ENCODE measurements at regions not wholly inside any gene's neighbourhood (a gene's known extent, or its start where the extent isn't known, plus 50 kb on each side); places are given as distances from the start of the nearest gene placed in this dataset.

DNA sequence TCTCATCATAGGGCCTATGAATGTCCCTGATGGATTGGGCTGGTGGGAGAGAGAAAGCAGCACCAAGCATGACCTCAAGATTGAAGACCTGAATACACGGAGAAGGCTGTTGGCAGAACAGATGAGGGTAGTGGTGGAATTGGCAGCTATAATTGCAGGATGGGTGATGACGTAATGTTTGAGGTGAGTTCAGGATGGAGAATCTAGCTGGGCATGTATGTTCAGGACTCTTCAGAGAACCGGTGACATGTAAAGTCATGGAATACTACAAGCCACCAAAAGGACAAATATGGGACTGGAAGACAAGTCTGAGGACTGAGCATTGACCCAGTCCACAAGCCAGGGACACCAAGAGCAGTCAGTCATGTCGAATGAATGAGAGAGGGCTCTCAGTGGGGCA is 999.8 kb upstream of the TMEM132C start:
- CTCF ChIA-PET, result no interaction called here
- DNase-seq (ENCODE audit: low spot score), result no peak
- ATAC-seq, result no peak
- no peak for TF ChIP-seq NR1H2 (CRISPR knock-in tag; IDR thresholded peaks at IDR 0.05)
- TF ChIP-seq, protein P1, sequence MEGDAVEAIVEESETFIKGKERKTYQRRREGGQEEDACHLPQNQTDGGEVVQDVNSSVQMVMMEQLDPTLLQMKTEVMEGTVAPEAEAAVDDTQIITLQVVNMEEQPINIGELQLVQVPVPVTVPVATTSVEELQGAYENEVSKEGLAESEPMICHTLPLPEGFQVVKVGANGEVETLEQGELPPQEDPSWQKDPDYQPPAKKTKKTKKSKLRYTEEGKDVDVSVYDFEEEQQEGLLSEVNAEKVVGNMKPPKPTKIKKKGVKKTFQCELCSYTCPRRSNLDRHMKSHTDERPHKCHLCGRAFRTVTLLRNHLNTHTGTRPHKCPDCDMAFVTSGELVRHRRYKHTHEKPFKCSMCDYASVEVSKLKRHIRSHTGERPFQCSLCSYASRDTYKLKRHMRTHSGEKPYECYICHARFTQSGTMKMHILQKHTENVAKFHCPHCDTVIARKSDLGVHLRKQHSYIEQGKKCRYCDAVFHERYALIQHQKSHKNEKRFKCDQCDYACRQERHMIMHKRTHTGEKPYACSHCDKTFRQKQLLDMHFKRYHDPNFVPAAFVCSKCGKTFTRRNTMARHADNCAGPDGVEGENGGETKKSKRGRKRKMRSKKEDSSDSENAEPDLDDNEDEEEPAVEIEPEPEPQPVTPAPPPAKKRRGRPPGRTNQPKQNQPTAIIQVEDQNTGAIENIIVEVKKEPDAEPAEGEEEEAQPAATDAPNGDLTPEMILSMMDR (IDR thresholded peaks at IDR 0.05), result no peak
- no peak for TF ChIP-seq SMAD3 (CRISPR knock-in tag; IDR thresholded peaks at IDR 0.05; ENCODE audit: borderline replicate concordance)
- no peak for TF ChIP-seq ELF4 (CRISPR knock-in tag; IDR thresholded peaks at IDR 0.05; ENCODE audit: low read depth)
- TF ChIP-seq ZNF219 (CRISPR knock-in tag; IDR thresholded peaks at IDR 0.05; ENCODE audit: borderline replicate concordance), result no peak
- TF ChIP-seq ESRRA (CRISPR knock-in tag; IDR thresholded peaks at IDR 0.05; ENCODE audit: borderline replicate concordance), result no peak
- TF ChIP-seq, protein P2, sequence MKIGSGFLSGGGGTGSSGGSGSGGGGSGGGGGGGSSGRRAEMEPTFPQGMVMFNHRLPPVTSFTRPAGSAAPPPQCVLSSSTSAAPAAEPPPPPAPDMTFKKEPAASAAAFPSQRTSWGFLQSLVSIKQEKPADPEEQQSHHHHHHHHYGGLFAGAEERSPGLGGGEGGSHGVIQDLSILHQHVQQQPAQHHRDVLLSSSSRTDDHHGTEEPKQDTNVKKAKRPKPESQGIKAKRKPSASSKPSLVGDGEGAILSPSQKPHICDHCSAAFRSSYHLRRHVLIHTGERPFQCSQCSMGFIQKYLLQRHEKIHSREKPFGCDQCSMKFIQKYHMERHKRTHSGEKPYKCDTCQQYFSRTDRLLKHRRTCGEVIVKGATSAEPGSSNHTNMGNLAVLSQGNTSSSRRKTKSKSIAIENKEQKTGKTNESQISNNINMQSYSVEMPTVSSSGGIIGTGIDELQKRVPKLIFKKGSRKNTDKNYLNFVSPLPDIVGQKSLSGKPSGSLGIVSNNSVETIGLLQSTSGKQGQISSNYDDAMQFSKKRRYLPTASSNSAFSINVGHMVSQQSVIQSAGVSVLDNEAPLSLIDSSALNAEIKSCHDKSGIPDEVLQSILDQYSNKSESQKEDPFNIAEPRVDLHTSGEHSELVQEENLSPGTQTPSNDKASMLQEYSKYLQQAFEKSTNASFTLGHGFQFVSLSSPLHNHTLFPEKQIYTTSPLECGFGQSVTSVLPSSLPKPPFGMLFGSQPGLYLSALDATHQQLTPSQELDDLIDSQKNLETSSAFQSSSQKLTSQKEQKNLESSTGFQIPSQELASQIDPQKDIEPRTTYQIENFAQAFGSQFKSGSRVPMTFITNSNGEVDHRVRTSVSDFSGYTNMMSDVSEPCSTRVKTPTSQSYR (CRISPR knock-in tag; IDR thresholded peaks at IDR 0.05), result no peak
- no peak for TF ChIP-seq E2F5 (CRISPR knock-in tag; IDR thresholded peaks at IDR 0.05)
- TF ChIP-seq SP1 (CRISPR knock-in tag; conservative IDR thresholded peaks at IDR 0.05), result no peak
- POLR2A ChIA-PET, result no interaction called here
- Mint-ChIP-seq H3K27me3 (ENCODE audit: low read depth) (peaks cover 10% of the 10 kb centered on the region; the same call in 1 of the 2 replicates), H3K4me3 (no peak overlapping the region), H3K9me3 (peaks cover 82% of the 10 kb centered on the region), H3K27ac (no peak overlapping the region), H3K36me3 (peaks cover 73% of the 10 kb centered on the region), H3K4me1 (no peaks in the 10 kb centered on the region)

DNA sequence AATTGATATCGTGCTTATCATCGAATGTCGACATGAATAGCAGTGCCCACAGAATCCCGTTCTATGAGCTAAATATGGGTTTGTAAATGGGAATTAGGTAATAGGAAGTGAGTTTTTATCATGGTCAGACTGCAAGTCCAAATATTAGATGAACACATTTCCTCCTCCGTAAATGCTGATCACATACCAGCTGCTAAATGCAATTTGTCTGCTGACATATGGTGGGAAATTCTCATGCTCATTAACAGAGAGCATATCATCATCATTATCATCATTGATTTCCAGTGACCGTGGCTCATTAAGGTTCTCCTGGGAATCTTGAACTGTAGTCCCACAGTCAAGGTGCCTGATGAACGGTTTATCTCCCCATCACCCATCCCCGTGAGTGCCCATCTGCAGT is 998.8 kb upstream of the TMEM132C start:
- Mint-ChIP-seq H3K27me3 (ENCODE audit: low read depth) (peaks cover 10% of the 10 kb centered on the region; the same call in 1 of the 2 replicates), H3K9me3 (peaks cover 81% of the 10 kb centered on the region), H3K36me3 (peaks cover 70% of the 10 kb centered on the region), H3K27ac (no peak overlapping the region), H3K4me1 (no peaks in the 10 kb centered on the region), H3K4me3 (no peak overlapping the region)
- ChIA-PET POLR2A (no interaction called here), CTCF (no interaction called here)
- ATAC-seq (no peak), DNase-seq (ENCODE audit: low spot score) (no peak)
- TF ChIP-seq FOXP1 (CRISPR knock-in tag; IDR thresholded peaks at IDR 0.05; ENCODE audit: borderline replicate concordance) (no peak), ZNF423 (CRISPR knock-in tag; IDR thresholded peaks at IDR 0.05) (no peak), RORB (CRISPR knock-in tag; IDR thresholded peaks at IDR 0.05) (no peak), PRDM15 (CRISPR knock-in tag; IDR thresholded peaks at IDR 0.05) (no peak), CDX4 (CRISPR knock-in tag; IDR thresholded peaks at IDR 0.05; ENCODE audit: borderline replicate concordance) (no peak), JAZF1 (CRISPR knock-in tag; IDR thresholded peaks at IDR 0.05) (no peak), ZSCAN18 (CRISPR knock-in tag; IDR thresholded peaks at IDR 0.05) (no peak)
- TF ChIP-seq, protein P3, sequence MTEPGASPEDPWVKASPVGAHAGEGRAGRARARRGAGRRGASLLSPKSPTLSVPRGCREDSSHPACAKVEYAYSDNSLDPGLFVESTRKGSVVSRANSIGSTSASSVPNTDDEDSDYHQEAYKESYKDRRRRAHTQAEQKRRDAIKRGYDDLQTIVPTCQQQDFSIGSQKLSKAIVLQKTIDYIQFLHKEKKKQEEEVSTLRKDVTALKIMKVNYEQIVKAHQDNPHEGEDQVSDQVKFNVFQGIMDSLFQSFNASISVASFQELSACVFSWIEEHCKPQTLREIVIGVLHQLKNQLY (CRISPR knock-in tag; IDR thresholded peaks at IDR 0.05), result no peak
- TF ChIP-seq, protein P1 (IDR thresholded peaks at IDR 0.05), result no peak
- TF ChIP-seq, protein P4, sequence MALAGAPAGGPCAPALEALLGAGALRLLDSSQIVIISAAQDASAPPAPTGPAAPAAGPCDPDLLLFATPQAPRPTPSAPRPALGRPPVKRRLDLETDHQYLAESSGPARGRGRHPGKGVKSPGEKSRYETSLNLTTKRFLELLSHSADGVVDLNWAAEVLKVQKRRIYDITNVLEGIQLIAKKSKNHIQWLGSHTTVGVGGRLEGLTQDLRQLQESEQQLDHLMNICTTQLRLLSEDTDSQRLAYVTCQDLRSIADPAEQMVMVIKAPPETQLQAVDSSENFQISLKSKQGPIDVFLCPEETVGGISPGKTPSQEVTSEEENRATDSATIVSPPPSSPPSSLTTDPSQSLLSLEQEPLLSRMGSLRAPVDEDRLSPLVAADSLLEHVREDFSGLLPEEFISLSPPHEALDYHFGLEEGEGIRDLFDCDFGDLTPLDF (CRISPR knock-in tag; IDR thresholded peaks at IDR 0.05), result no peak
